HG02623 (cell line): ENCODE measurements at regions not wholly inside any gene's neighbourhood (a gene's known extent, or its start where the extent isn't known, plus 50 kb on each side); places are given as distances from the start of the nearest gene placed in this dataset.

Experiments
- ATAC-seq: cut with Tn5 transposase; IDR thresholded peaks from one replicate; pipeline ENCODE4 v1.9.1; 2021; ENCODE audit warnings: moderate library complexity; ENCODE audit not compliant: unreplicated experiment

- no peak for ATAC-seq
These were observed 147.9 kb upstream of the CBLN2 start for GRCh38 chr18:72692086-72692485.

- ATAC-seq = no peak
These were observed 143.6 kb upstream of the CBLN2 start for GRCh38 chr18:72687736-72688135.

GRCh38 chr18:72675394-72675793, 131.3 kb upstream of the CBLN2 start:
- ATAC-seq = no peak

GRCh38 chr18:72674710-72675109, 130.6 kb upstream of the CBLN2 start:
- ATAC-seq = peak; percentile 92

GRCh38 chr18:72673242-72673641, 129.1 kb upstream of the CBLN2 start:
- ATAC-seq = no peak

GRCh38 chr18:72672364-72673184, 128.4 kb upstream of the CBLN2 start:
- ATAC-seq = peak; percentile 39

GRCh38 chr18:72667932-72668331, 123.8 kb upstream of the CBLN2 start:
- no peak for ATAC-seq

GRCh38 chr18:72652990-72653593, 109.0 kb upstream of the CBLN2 start:
- ATAC-seq = peak; percentile 94

- no peak for ATAC-seq
These were observed 106.9 kb upstream of the CBLN2 start for GRCh38 chr18:72651033-72651432.

GRCh38 chr18:72648481-72648960, 104.4 kb upstream of the CBLN2 start:
- ATAC-seq = no peak

GRCh38 chr18:72648079-72648478, 103.9 kb upstream of the CBLN2 start:
- no peak for ATAC-seq

GRCh38 chr18:72640557-72640956, 96.4 kb upstream of the CBLN2 start:
- ATAC-seq = no peak

GRCh38 chr18:72638376-72638775, 94.2 kb upstream of the CBLN2 start:
- ATAC-seq = no peak

- ATAC-seq = no peak
These were observed 93.6 kb upstream of the CBLN2 start for GRCh38 chr18:72637721-72638120.

- no peak for ATAC-seq
These were observed 93.2 kb upstream of the CBLN2 start for GRCh38 chr18:72637299-72637698.

- ATAC-seq = no peak
These were observed 92.5 kb upstream of the CBLN2 start for GRCh38 chr18:72636611-72637010.

GRCh38 chr18:72634500-72634899, 90.4 kb upstream of the CBLN2 start:
- no peak for ATAC-seq

GRCh38 chr18:72630991-72631390, 86.8 kb upstream of the CBLN2 start:
- ATAC-seq = no peak

GRCh38 chr18:72623444-72623843, 79.3 kb upstream of the CBLN2 start:
- ATAC-seq = no peak

GRCh38 chr18:72613534-72613930, 69.4 kb upstream of the CBLN2 start:
- ATAC-seq = no peak

- no peak for ATAC-seq
These were observed 68.9 kb upstream of the CBLN2 start for GRCh38 chr18:72612894-72613533.

GRCh38 chr18:72605376-72605775, 61.2 kb upstream of the CBLN2 start:
- ATAC-seq = no peak
